Tibial nerve (tissue), 4 donors: ENCODE measurements at regions not wholly inside any gene's neighbourhood (a gene's known extent, or its start where the extent isn't known, plus 50 kb on each side); places are given as distances from the start of the nearest gene placed in this dataset.

ENCODE experiments used
- CTCF ChIP-seq, 5 experiments: fragments of 200-600 bp in 3 of 5; fragments of 450-650 bp in 2 of 5; sonication (generic) in 3 of 5; IDR thresholded peaks; one replicate each; pipeline ENCODE4 v1.5.1; 2016 to 2019; ENCODE audit warnings: antibody characterized with exemption in 5 of 5, mild to moderate bottlenecking in 3 of 5, moderate library complexity in 2 of 5
- EP300 ChIP-seq, 2 donors: sonication (generic); formaldehyde crosslinking; IDR thresholded peaks; one replicate each; pipeline ENCODE4 v1.6.1; 2017; ENCODE audit warnings: antibody characterized with exemption in 2 of 2, mild to moderate bottlenecking in 1 of 2
- POLR2A ChIP-seq, 2 donors: fragments of 450-650 bp; IDR thresholded peaks; one replicate each; pipeline ENCODE4 v1.6.1; 2017; ENCODE audit warnings: antibody characterized with exemption in 2 of 2, mild to moderate bottlenecking in 2 of 2, moderate library complexity in 2 of 2

GRCh38 chr22:26846076-26846475 is 188.7 kb downstream of the MIAT start:
- no peak for TF ChIP-seq CTCF (IDR thresholded peaks at IDR 0.05)
- TF ChIP-seq POLR2A (IDR thresholded peaks at IDR 0.05), result no peak
- TF ChIP-seq EP300 (IDR thresholded peaks at IDR 0.05), result no peak
